ENCODE measurements at regions not wholly inside any gene's neighbourhood (a gene's known extent, or its start where the extent isn't known, plus 50 kb on each side); places are given as distances from the start of the nearest gene placed in this dataset.

DNA sequence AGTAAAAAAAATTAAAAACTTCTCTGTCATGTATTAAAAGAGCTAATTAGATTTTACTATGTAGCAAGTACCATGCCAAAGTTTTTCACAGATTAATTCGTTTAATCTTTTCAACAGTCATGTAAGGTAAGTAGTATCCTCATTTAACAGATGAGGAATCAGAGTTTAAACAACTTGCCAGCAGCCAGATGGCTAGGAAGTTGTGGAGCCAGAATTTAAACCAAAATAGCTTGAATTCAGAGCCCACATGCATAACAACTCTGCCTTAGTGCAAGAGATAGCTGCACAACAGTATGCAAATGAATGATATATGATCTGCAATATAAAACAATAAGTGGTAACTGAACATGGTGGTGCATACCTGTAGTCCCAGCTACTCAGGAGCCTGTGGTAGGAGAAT is 75.3 kb downstream of the NAP1L3 start:
- DNase-seq = no peak

DNA sequence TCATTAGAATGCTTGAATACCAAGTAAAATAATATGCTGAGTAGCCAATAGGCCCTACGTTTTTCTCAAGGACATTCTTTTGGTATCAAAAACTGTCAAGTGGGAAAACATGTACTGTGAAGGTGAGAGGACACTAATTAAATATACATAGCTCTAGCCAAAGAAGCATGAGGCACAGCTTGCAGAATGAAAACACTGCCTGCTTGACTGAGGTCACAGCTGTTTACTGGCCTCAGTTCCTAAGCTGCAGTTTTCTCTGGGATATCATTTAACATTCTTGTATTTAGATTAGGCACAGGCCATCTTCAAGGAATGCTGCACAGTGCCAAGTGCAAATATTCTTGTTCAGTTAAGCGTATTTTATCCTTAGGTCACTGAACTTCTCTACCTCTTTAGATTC is 78.6 kb downstream of the NAP1L3 start:
- DNase-seq = no peak

DNA sequence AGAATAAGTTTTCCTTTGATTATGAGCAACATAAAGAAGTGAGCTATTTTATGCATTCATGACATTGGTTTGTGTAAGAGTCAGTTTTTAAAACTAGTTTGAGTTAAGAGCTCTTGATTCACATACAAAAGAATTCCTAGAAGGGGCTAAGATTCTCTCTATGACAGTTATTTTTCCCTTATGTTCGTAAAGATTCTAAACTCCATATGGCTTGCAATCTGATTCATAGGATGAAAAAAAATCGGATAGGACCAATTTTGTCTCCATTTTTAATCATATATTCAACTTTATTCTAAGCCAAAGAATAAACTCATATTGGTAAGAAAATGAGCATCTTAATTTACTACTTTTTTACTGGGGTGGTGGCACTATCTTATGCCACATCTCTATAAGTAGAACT is 79.4 kb downstream of the NAP1L3 start:
- DNase-seq = no peak

DNA sequence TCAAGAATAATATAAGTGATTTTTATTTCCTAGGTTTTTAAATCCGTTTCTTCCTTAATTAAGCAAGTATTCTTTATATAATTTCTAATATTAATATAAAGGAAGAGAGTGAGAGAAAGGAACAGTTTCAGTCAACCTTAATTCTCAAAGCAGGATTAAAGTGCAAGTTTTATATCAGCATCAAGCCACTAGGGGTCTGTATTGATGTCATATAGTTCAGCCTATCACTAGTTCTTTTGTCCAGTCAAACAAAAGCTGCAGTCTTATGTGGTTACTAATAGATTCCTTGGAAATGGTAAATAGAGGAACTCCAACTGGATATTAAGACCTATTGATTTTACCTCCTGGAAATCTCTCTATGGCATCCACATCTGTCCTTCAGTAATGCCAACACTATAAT is 82.0 kb downstream of the NAP1L3 start:
- no peak for DNase-seq

DNA sequence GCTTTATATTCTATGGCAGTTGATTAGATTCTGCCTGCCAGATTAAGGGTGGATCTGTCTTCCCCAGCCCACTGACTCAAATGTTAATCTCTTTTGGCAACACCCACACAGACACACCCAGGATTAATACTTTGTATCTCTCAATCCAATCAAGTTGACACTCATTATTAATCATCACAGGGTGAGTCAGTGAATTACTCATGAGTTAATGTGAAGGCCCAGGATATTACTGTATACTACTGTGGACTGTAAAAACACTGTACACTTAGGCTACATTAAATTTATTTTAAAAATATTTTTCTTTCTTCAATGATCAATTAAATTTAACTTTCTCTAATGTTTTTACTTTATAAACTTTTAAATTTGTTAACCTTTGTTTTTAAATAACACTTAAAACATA is 87.7 kb downstream of the NAP1L3 start:
- DNase-seq = no peak

DNA sequence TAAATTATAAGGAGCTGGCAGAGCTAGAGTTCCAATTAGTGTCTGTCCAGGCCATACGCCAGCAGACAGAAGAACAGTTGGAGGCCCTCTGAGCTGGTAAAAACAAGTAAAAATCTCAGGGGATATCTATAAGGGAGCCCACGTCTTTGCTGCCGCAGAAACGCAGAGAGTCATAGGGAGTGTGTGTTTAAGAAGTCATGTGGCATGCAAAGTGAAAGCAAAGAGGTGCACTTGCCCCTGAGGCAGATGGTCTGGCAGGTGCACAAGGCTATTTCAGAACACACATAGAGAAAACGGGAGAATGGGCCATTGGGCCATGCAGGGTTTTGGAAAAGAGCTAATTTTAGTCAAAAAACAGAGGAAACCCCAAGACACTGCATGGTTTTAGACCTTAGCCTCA is 92.7 kb downstream of the NAP1L3 start:
- DNase-seq = no peak

DNA sequence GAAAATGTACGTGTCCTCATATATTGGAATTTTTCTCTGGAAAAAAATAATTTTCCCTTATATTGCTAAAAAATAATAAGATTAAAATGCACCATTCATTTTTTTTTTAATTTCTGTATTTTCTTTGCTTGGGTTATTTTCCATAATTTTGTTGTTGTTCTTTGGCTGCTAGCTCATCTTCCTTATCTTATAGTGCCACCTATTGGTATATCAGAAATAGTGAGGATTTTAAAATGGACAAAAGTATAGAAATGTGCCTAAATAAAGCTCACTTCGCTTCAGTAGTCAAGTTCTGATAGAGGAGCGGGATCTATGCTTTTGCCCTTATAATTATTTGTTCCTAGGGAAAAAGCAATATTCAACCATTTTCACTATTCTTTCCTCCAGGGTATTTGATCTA is 134.8 kb downstream of the NAP1L3 start:
- DNase-seq = peak; percentile 0

DNA sequence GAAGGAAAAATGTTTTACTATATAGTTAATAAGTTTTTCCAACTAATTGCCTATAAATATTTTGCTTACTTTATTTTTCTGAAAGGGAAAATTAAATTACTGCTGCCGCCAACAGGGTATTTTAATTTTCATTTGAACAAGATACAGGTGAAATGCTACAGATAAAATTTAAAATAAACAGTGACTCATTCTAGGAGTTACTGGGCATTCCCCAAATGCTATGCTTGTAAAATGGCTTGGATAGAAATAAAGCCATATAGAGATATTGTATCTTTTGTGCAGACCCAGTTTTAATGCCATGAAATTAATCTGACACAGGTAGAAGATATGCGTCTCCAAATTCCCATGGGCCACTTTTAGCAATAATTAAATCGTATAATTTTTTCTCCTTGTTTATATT is 144.5 kb downstream of the NAP1L3 start:
- no peak for DNase-seq
